ENCODE measurements at regions not wholly inside any gene's neighbourhood (a gene's known extent, or its start where the extent isn't known, plus 50 kb on each side); places are given as distances from the start of the nearest gene placed in this dataset.

DNA sequence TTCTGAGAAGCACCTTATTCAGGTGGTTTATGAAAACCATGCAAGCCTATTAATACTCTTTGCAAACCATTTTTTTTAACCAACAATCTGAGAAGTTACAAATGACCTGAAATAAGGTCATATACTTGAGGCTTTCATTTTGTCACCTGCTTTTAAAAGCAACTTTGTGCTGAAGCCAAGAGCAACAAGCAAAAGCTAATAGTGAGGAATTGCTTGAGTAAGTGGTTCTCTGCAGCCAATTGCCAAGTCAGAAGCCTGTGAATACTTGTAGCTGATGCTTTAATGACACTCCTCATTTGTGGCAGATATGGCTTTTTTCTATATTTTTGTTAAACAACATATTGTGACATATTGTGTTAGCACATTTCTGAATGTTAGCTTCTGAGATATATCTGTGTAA, 126.7 kb upstream of the ZNF608 start:
- Mint-ChIP-seq H3K27me3 (ENCODE audit: insufficient read depth) (no peaks in the 10 kb centered on the region), H3K9me3 (peaks cover 8% of the 10 kb centered on the region), H3K4me3 (no peak overlapping the region), H3K4me1 (peaks cover 19% of the 10 kb centered on the region), H3K36me3 (ENCODE audit: low read depth) (peaks cover 2% of the 10 kb centered on the region), H3K27ac (no peak overlapping the region)
- H3K27me3 ChIP-seq (ENCODE audit: control insufficient read depth, insufficient read depth, low read length, poor library complexity, severe bottlenecking), result no peaks in the 10 kb centered on the region
- no peak overlapping the region for H3K9ac ChIP-seq (ENCODE audit: extremely low read depth, low read length, poor library complexity, severe bottlenecking)
- TF ChIP-seq, protein P1, sequence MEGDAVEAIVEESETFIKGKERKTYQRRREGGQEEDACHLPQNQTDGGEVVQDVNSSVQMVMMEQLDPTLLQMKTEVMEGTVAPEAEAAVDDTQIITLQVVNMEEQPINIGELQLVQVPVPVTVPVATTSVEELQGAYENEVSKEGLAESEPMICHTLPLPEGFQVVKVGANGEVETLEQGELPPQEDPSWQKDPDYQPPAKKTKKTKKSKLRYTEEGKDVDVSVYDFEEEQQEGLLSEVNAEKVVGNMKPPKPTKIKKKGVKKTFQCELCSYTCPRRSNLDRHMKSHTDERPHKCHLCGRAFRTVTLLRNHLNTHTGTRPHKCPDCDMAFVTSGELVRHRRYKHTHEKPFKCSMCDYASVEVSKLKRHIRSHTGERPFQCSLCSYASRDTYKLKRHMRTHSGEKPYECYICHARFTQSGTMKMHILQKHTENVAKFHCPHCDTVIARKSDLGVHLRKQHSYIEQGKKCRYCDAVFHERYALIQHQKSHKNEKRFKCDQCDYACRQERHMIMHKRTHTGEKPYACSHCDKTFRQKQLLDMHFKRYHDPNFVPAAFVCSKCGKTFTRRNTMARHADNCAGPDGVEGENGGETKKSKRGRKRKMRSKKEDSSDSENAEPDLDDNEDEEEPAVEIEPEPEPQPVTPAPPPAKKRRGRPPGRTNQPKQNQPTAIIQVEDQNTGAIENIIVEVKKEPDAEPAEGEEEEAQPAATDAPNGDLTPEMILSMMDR (conservative IDR thresholded peaks at IDR 0.05), result no peak
- no peaks in the 10 kb centered on the region for H3K4me1 ChIP-seq (ENCODE audit: control insufficient read depth, insufficient read depth, low read length)
- H3K36me3 ChIP-seq (ENCODE audit: control insufficient read depth, insufficient read depth, low read length), result no peaks in the 10 kb centered on the region
- no peak overlapping the region for H3K27ac ChIP-seq (ENCODE audit: low read depth, low read length)
- no peak for DNase-seq
- no peak overlapping the region for H3K4me3 ChIP-seq (ENCODE audit: low read length)
- no peaks in the 10 kb centered on the region for H3K9me3 ChIP-seq (ENCODE audit: control insufficient read depth, low read length)

GRCh38 chr5:124873713-124874112, 127.3 kb upstream of the ZNF608 start:
- Histone ChIP-seq H3K9me3 (ENCODE audit: control insufficient read depth, low read length) (no peaks in the 10 kb centered on the region), H3K36me3 (ENCODE audit: control insufficient read depth, insufficient read depth, low read length) (no peaks in the 10 kb centered on the region), H3K4me1 (ENCODE audit: control insufficient read depth, insufficient read depth, low read length) (no peaks in the 10 kb centered on the region), H3K4me3 (ENCODE audit: low read length) (no peak overlapping the region), H3K27me3 (ENCODE audit: control insufficient read depth, insufficient read depth, low read length, poor library complexity, severe bottlenecking) (no peaks in the 10 kb centered on the region), H3K9ac (ENCODE audit: extremely low read depth, low read length, poor library complexity, severe bottlenecking) (no peak overlapping the region), H3K27ac (ENCODE audit: low read depth, low read length) (no peak overlapping the region)
- 93 to 100% methylated on average over 2 to 3 of the region's 3 CpGs for WGBS, 2 experiments (ENCODE audit: insufficient coverage in 1 of 2, insufficient read length in 1 of 2)
- TF ChIP-seq, protein P1 (conservative IDR thresholded peaks at IDR 0.05), result no peak
- Mint-ChIP-seq H3K27me3 (ENCODE audit: insufficient read depth) (no peaks in the 10 kb centered on the region), H3K4me1 (peaks cover 19% of the 10 kb centered on the region), H3K27ac (no peak overlapping the region), H3K9me3 (peaks cover 8% of the 10 kb centered on the region), H3K36me3 (ENCODE audit: low read depth) (peaks cover 2% of the 10 kb centered on the region), H3K4me3 (no peak overlapping the region)
- no peak for DNase-seq

DNA sequence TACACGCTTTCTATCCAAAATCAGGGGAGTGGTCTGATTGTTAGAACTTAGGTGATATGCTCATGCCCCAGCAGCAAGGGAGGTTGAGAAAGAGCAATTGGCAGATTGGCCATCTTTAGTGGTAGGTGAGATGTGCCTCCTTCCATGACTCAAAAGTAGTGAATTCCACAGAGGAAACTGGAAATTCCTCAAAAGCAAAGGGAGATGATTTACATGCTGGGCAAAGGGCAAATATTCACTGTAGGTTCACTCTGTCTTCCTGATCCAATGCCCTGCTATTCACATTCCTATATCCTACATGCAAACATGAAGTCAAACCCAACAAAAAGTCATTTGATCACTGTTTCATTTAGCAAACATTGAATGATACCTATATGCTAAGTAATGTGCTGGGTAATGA, 130.1 kb upstream of the ZNF608 start:
- Histone ChIP-seq H3K4me1 (ENCODE audit: control insufficient read depth, insufficient read depth, low read length) (no peaks in the 10 kb centered on the region), H3K36me3 (ENCODE audit: control insufficient read depth, insufficient read depth, low read length) (no peaks in the 10 kb centered on the region), H3K27me3 (ENCODE audit: control insufficient read depth, insufficient read depth, low read length, poor library complexity, severe bottlenecking) (no peaks in the 10 kb centered on the region), H3K9ac (ENCODE audit: extremely low read depth, low read length, poor library complexity, severe bottlenecking) (no peak overlapping the region), H3K9me3 (ENCODE audit: control insufficient read depth, low read length) (no peaks in the 10 kb centered on the region), H3K4me3 (ENCODE audit: low read length) (no peak overlapping the region), H3K27ac (ENCODE audit: low read depth, low read length) (no peak overlapping the region)
- no peaks in the 10 kb centered on the region for H3K27me3 Mint-ChIP-seq (ENCODE audit: insufficient read depth)
- H3K9me3 Mint-ChIP-seq, result peaks cover 8% of the 10 kb centered on the region
- WGBS, 2 experiments (ENCODE audit: insufficient coverage in 1 of 2, insufficient read length in 1 of 2), result 100% methylated on average over 1 of the region's 1 CpG
- TF ChIP-seq, protein P1 (conservative IDR thresholded peaks at IDR 0.05), result no peak
- peaks cover 2% of the 10 kb centered on the region for H3K36me3 Mint-ChIP-seq (ENCODE audit: low read depth)
- H3K4me3 Mint-ChIP-seq, result no peak overlapping the region
- peaks cover 19% of the 10 kb centered on the region for H3K4me1 Mint-ChIP-seq
- no peak for DNase-seq
- H3K27ac Mint-ChIP-seq, result no peak overlapping the region
